ENCODE measurements at regions not wholly inside any gene's neighbourhood (a gene's known extent, or its start where the extent isn't known, plus 50 kb on each side); places are given as distances from the start of the nearest gene placed in this dataset.

GRCh38 chr3:39716849-39717248 is 92.6 kb upstream of the MYRIP start:
- H3K4me3 ChIP-seq: no peak overlapping the region
- H3K27ac ChIP-seq: no peak overlapping the region
- ATAC-seq: no peak
- POLR2A ChIA-PET: no interaction called here
- H3K4me2 ChIP-seq: no peak overlapping the region
- 42% methylated on average over 3 of the region's 3 CpGs for WGBS (ENCODE audit: missing lambda C conversion rate)
- TF ChIP-seq JUN (IDR thresholded peaks at IDR 0.05) (no peak), MAFK (IDR thresholded peaks at IDR 0.05; ENCODE audit: partially characterized antibody) (peak; percentile 10)
- CTCF ChIA-PET: no interaction called here
- FAIRE-seq: no peak
- H3K4me1 ChIP-seq: no peaks in the 10 kb centered on the region
- H3K9me3 ChIP-seq: no peaks in the 10 kb centered on the region
- no peak for DNase-seq (ENCODE audit: low read depth in 1 of 2, low spot score in 1 of 2)

GRCh38 chr3:39718674-39719595 is 90.5 kb upstream of the MYRIP start:
- H3K4me1 ChIP-seq: no peaks in the 10 kb centered on the region
- DNase-seq (ENCODE audit: low read depth in 1 of 2, low spot score in 1 of 2) (no peak), ATAC-seq (0 out of 6 replicates have a peak, but pooled peaks of 1 of the 2 experiments have one; percentile 30), FAIRE-seq (no peak)
- no peak overlapping the region for H3K4me3 ChIP-seq
- CTCF ChIA-PET: interaction anchor here (1.4 kb wide), 1 partner anchor 10 kb away, joined by 4 read pairs; no protein-coding TSS in a partner anchor
- POLR2A ChIA-PET: no interaction called here
- WGBS (ENCODE audit: missing lambda C conversion rate): 42% methylated on average over 7 of the region's 7 CpGs
- no peak overlapping the region for H3K4me2 ChIP-seq
- no peak for TF ChIP-seq CHD4 (IDR thresholded peaks at IDR 0.05; ENCODE audit: borderline replicate concordance)
- no peak for TF ChIP-seq BHLHE40 (IDR thresholded peaks at IDR 0.05; ENCODE audit: low read depth, low read length)
- no peak for TF ChIP-seq CBX8 (IDR thresholded peaks at IDR 0.05)
- no peak for TF ChIP-seq KDM1A (IDR thresholded peaks at IDR 0.05; ENCODE audit: low read depth)
- TF ChIP-seq POLR2AphosphoS2 (conservative IDR thresholded peaks at IDR 0.05; ENCODE audit: low read length): no peak
- no peak for TF ChIP-seq USF2 (IDR thresholded peaks at IDR 0.05)
- TF ChIP-seq MAX (IDR thresholded peaks at IDR 0.05): no peak
- TF ChIP-seq SMC3 (IDR thresholded peaks at IDR 0.05): no peak
- TF ChIP-seq ESRRA (IDR thresholded peaks at IDR 0.05; ENCODE audit: borderline replicate concordance, low read length): no peak
- TF ChIP-seq EHF (CRISPR knock-in tag; IDR thresholded peaks at IDR 0.05): no peak
- H3K27ac ChIP-seq: no peak overlapping the region
- no peaks in the 10 kb centered on the region for H3K9me3 ChIP-seq

GRCh38 chr3:39721076-39721475 is 88.3 kb upstream of the MYRIP start:
- no peak for ATAC-seq
- DNase-seq (ENCODE audit: low read depth in 1 of 2, low spot score in 1 of 2): no peak
- TF ChIP-seq EHF (CRISPR knock-in tag; IDR thresholded peaks at IDR 0.05) (no peak), POLR2AphosphoS2 (conservative IDR thresholded peaks at IDR 0.05; ENCODE audit: low read length) (no peak), HEYL (CRISPR knock-in tag; IDR thresholded peaks at IDR 0.05) (no peak), RNF2 (IDR thresholded peaks at IDR 0.05; ENCODE audit: borderline replicate concordance, low read depth) (no peak), FOXS1 (CRISPR knock-in tag; IDR thresholded peaks at IDR 0.05) (no peak), HOXB5 (CRISPR knock-in tag; IDR thresholded peaks at IDR 0.05) (no peak), RCOR1 (IDR thresholded peaks at IDR 0.05; ENCODE audit: low read depth, low read length) (no peak), CBX2 (IDR thresholded peaks at IDR 0.05; ENCODE audit: borderline replicate concordance, low read depth) (no peak), NPAS2 (CRISPR knock-in tag; IDR thresholded peaks at IDR 0.05; ENCODE audit: borderline replicate concordance) (no peak)
- 0% methylated on average over 1 of the region's 1 CpG for WGBS (ENCODE audit: missing lambda C conversion rate)
- Histone ChIP-seq H3K4me3 (no peak overlapping the region), H3K9me3 (no peaks in the 10 kb centered on the region), H3K4me1 (no peaks in the 10 kb centered on the region), H3K4me2 (no peak overlapping the region), H3K27ac (no peak overlapping the region)
- ChIA-PET POLR2A (no interaction called here), CTCF (no interaction called here)
- FAIRE-seq: no peak

Measured in A549 (cell line).